GM12873 (cell line): ENCODE measurements at regions not wholly inside any gene's neighbourhood (a gene's known extent, or its start where the extent isn't known, plus 50 kb on each side); places are given as distances from the start of the nearest gene placed in this dataset.

Source experiments
- TF ChIP-seq, protein P1 (sequence below): IDR thresholded peaks from 2 replicates; pipeline ENCODE4 v1.5.1; 2012; ENCODE audit warnings: low read depth, mild to moderate bottlenecking, moderate library complexity, low read length, control low read depth; ENCODE audit not compliant: insufficient read depth; ENCODE audit errors: missing control alignments

DNA sequence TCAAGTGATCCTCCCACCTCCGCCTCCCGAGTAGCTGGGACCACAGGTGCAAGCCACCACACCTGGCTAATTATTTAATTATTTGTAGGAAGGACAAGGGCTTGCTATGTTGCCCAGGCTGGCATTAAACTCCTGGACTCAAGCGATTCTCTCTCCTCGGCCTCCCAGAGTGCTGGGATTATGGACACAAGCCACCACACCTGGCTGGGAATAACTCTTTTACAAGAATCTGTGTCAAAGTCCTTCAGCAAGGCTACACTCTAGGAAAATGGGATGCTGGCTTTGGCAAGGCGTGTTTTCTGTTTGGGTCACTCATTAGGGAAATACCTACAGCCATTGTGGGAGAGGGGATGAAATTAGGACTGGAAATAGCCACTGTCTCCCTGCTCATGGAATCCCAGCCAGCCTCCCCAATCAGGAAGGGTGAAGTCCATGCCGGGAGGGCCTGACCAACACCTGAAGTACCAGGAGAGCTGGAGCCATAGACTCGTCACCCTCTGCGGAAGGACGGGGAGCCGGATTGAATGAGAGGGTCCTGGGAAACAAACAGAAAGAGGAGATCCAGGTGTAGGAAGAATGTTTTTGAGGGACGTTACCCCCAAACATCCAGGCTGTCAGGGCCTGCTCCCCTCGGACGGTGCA lies 72.2 kb upstream of the MYL10 start:
- TF ChIP-seq, protein P1, sequence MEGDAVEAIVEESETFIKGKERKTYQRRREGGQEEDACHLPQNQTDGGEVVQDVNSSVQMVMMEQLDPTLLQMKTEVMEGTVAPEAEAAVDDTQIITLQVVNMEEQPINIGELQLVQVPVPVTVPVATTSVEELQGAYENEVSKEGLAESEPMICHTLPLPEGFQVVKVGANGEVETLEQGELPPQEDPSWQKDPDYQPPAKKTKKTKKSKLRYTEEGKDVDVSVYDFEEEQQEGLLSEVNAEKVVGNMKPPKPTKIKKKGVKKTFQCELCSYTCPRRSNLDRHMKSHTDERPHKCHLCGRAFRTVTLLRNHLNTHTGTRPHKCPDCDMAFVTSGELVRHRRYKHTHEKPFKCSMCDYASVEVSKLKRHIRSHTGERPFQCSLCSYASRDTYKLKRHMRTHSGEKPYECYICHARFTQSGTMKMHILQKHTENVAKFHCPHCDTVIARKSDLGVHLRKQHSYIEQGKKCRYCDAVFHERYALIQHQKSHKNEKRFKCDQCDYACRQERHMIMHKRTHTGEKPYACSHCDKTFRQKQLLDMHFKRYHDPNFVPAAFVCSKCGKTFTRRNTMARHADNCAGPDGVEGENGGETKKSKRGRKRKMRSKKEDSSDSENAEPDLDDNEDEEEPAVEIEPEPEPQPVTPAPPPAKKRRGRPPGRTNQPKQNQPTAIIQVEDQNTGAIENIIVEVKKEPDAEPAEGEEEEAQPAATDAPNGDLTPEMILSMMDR, result no peak

DNA sequence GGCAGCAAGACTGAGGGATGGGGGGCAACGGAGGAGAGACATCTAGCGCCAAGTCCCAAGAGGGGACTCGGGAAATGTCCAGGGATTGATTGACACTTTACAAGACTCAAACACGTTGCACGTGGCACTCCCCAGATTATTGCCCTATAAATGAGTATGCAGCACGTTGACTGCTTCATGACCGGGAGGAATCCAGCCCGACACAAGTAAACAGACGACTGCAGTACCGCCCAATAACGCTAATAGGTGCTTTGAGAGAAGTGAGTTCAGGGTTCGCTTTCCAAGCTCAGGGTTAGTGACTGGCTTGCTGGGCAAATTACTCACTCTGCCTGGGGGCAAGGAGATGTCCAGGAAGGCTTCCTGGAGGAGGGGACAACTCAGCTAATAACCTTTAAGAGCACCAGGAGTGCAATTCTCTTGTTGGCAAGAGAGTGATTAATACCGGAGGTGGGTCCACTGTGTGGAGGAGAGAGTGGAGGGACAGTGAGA lies 73.3 kb upstream of the MYL10 start:
- TF ChIP-seq, protein P1, result no peak

DNA sequence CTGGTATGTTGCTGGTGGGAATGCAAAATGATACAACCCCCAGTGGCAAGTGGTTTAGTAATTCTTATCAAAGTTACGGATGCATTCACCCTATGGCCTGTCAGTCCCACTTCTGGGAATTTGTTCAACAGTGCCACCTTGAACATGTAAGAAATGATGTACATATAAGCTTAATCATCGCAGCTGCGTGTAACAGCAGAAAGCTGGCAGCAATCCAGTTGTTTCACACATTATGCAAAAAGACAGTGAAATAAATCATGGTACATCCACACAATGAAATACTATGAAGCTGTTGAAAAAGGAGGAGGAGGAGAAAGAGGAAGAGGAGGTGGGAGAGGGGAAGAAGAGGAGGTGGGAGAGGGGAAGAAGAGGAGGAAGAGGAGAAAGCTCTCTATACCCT lies 76.2 kb upstream of the MYL10 start:
- TF ChIP-seq, protein P1, result no peak

DNA sequence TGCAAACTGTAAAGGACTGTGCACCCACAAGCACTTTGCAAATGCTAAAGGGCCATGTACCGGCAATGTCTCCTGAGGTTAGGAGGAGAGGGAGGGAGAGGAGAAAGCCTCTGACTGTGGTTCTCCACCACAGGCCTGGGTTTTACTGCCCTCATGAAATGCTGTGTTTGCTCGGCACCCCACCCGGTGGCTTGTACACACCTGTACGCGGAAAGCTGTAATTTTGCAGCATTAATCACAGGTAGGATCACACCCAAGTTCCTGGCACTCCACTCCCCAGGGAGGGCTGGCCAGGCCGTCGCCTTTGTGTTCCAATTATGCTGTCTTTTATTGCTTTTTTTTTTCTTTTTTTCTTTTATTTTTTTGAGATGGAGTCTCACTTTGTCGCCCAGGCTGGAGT lies 78.5 kb upstream of the MYL10 start:
- TF ChIP-seq, protein P1, result no peak

DNA sequence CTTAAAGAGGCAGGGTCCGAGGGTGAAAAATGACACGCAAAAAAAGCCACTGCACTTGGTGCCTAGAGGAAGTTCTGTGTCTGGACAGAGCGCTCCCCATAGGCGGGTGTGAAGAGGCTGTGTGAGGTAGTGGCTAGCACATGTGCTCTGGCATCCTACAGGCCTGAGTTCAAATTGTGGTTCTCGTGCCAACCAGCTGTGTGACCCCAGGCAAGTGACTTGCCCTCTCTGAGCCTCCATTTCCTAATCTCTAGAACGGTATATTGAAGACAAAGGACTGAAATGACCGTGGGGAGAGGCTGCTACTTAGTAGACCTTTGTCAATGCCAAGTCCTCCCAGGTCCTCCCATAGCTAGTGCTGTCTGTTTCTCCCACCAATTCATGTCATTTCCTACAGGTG lies 79.1 kb upstream of the MYL10 start:
- TF ChIP-seq, protein P1, result no peak

DNA sequence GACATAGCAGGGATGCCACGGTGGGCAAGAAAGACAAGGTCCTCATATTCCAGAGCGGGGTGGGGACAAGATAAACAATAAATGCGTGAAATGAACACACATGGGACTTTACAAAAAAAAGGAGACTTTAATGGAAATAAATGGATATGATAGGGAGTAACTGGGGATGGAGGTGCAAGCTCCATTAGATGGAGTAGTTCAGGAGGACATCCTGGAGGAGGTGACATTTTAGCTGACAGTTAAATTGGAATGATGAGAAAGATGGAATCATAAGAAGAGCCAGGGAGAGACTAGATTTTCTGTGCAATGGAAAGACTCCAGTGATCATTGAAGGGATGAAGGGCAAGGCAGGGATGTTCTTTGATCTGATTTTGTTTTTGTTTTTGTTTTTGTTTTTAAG lies 83.6 kb upstream of the MYL10 start:
- TF ChIP-seq, protein P1, result no peak

DNA sequence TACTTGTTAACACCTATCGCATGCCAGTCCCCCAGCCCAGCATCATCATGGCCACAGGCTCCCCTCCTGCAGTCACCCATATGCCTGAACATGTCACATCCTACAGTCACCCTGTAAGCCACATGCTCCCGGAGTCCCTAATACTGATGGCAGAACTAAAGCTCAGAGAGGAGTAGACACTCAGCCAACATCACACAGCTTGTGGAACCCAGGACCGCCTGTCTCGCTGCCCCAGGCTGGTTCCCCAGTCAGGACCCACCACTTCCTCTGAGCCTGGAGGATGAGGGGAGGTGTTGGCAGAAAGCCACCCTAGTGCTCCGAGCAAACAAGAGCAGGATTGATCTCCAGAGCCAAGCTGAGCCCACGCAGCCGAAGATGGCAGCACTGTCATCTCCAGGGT lies 85.0 kb upstream of the MYL10 start:
- TF ChIP-seq, protein P1, result no peak
